H9 (cell line): ENCODE measurements at regions not wholly inside any gene's neighbourhood (a gene's known extent, or its start where the extent isn't known, plus 50 kb on each side); places are given as distances from the start of the nearest gene placed in this dataset.

Experiments
- DNase-seq: peaks from one replicate; pipeline ENCODE4 v3.0.0-alpha.2; 2017
- H2AFZ ChIP-seq: one replicate; pipeline ENCODE4 v1.6.1; 2013; ENCODE audit warnings: mild to moderate bottlenecking, low read length, control low read depth, moderate library complexity
- H2AK5ac ChIP-seq: 2 replicates; pipeline ENCODE4 v1.6.1; 2013; ENCODE audit warnings: low read length, control low read depth, mixed read lengths; ENCODE audit not compliant: insufficient read length
- H2BK120ac ChIP-seq: one replicate; pipeline ENCODE4 v1.6.1; 2013; ENCODE audit warnings: low read depth, mild to moderate bottlenecking, low read length, control low read depth, inconsistent platforms; ENCODE audit not compliant: poor library complexity, severe bottlenecking
- H2BK12ac ChIP-seq: 2 replicates; pipeline ENCODE4 v1.6.1; 2013; ENCODE audit warnings: low read length, control low read depth, mixed read lengths, low read depth; ENCODE audit not compliant: insufficient read length
- H2BK15ac ChIP-seq: 2 replicates; pipeline ENCODE4 v1.6.1; 2013; ENCODE audit warnings: low read depth, low read length, control low read depth
- H2BK20ac ChIP-seq: one replicate; pipeline ENCODE4 v1.6.1; 2013; ENCODE audit warnings: low read depth, mild to moderate bottlenecking, low read length, control low read depth, inconsistent platforms; ENCODE audit not compliant: poor library complexity, severe bottlenecking
- H2BK5ac ChIP-seq: 2 replicates; pipeline ENCODE4 v1.6.1; 2013; ENCODE audit warnings: low read length, control low read depth, mixed read lengths; ENCODE audit not compliant: insufficient read length
- H3K14ac ChIP-seq: 2 replicates; pipeline ENCODE4 v1.6.1; 2013; ENCODE audit warnings: low read length, control low read depth; ENCODE audit not compliant: insufficient read depth
- H3K18ac ChIP-seq: 2 replicates; pipeline ENCODE4 v1.6.1; 2013; ENCODE audit warnings: low read depth, mild to moderate bottlenecking, mixed read lengths, low read length, control low read depth; ENCODE audit not compliant: insufficient read length
- H3K23ac ChIP-seq: 2 replicates; pipeline ENCODE4 v1.6.1; 2013; ENCODE audit warnings: low read length, control low read depth, mixed read lengths, low read depth; ENCODE audit not compliant: insufficient read length
- H3K23me2 ChIP-seq: 2 replicates; pipeline ENCODE4 v1.6.1; 2013; ENCODE audit warnings: low read depth, mild to moderate bottlenecking, mixed read lengths, low read length, control low read depth; ENCODE audit not compliant: insufficient read length, poor library complexity, severe bottlenecking
- H3K27ac ChIP-seq: 2 replicates; pipeline ENCODE4 v1.5.1; 2013; ENCODE audit warnings: low read length, control low read depth, mixed read lengths, low read depth; ENCODE audit not compliant: insufficient read length
- H3K27me3 ChIP-seq: 2 replicates; pipeline ENCODE4 v1.6.1; 2013; ENCODE audit warnings: low read length, control low read depth, inconsistent platforms; ENCODE audit not compliant: insufficient read depth
- H3K4ac ChIP-seq: 2 replicates; pipeline ENCODE4 v1.6.1; 2013; ENCODE audit warnings: low read depth, mild to moderate bottlenecking, control low read depth, inconsistent platforms, low read length, moderate library complexity
- H3K4me1 ChIP-seq: 2 replicates; pipeline ENCODE4 v1.6.1; 2013; ENCODE audit warnings: low read length, control low read depth, inconsistent platforms; ENCODE audit not compliant: insufficient read depth
- H3K4me2 ChIP-seq: 2 replicates; pipeline ENCODE4 v1.6.1; 2013; ENCODE audit warnings: low read length, control low read depth, mixed read lengths; ENCODE audit not compliant: insufficient read length, insufficient read depth
- H3K56ac ChIP-seq: 2 replicates; pipeline ENCODE4 v1.6.1; 2013; ENCODE audit warnings: low read depth, mild to moderate bottlenecking, mixed read lengths, low read length, control low read depth; ENCODE audit not compliant: insufficient read length
- H3K79me1 ChIP-seq: 2 replicates; pipeline ENCODE4 v1.6.1; 2013; ENCODE audit warnings: low read depth, mild to moderate bottlenecking, moderate library complexity, low read length, control low read depth, inconsistent platforms; ENCODE audit not compliant: insufficient read depth, poor library complexity, severe bottlenecking
- H3K79me2 ChIP-seq: 2 replicates; pipeline ENCODE4 v1.6.1; 2013; ENCODE audit warnings: low read length, control low read depth, inconsistent platforms; ENCODE audit not compliant: insufficient read depth
- H3K9ac ChIP-seq: 2 replicates; pipeline ENCODE4 v1.6.1; 2013; ENCODE audit warnings: low read length, control low read depth, mixed read lengths; ENCODE audit not compliant: insufficient read length; ENCODE audit errors: extremely low read depth
- H3K9me3 ChIP-seq: one replicate; pipeline ENCODE4 v1.6.1; 2013; ENCODE audit warnings: low read depth, low read length, inconsistent platforms; ENCODE audit not compliant: control insufficient read depth
- H3T11ph ChIP-seq: one replicate; pipeline ENCODE4 v1.6.1; 2013; ENCODE audit warnings: mild to moderate bottlenecking, low read length, control low read depth, inconsistent platforms
- H4K20me1 ChIP-seq: one replicate; pipeline ENCODE4 v1.6.1; 2013; ENCODE audit not compliant: control insufficient read depth, insufficient read length, insufficient read depth
- H4K5ac ChIP-seq: 2 replicates; pipeline ENCODE4 v1.6.1; 2013; ENCODE audit warnings: low read depth, mild to moderate bottlenecking, mixed read lengths, low read length, control low read depth; ENCODE audit not compliant: insufficient read length
- H4K8ac ChIP-seq: replicated peaks from 2 replicates; pipeline ENCODE4 v1.6.1; 2013; ENCODE audit warnings: low read length, control low read depth, mixed read lengths, low read depth; ENCODE audit not compliant: insufficient read length
- H4K91ac ChIP-seq: 2 replicates; pipeline ENCODE4 v1.6.1; 2013; ENCODE audit warnings: low read depth, mild to moderate bottlenecking, moderate library complexity, mixed read lengths, low read length, control low read depth; ENCODE audit not compliant: insufficient read length
- H3K27ac Mint-ChIP-seq, 3 experiments: 2 replicates in 2 of 3; 3 replicates in 1 of 3; pipeline ENCODE4 v1.8.0; 2020 to 2021; ENCODE audit warnings: mixed read lengths in 3 of 3, mild to moderate bottlenecking in 1 of 3, moderate library complexity in 1 of 3
- H3K27me3 Mint-ChIP-seq: 2 replicates; pipeline ENCODE4 v1.8.0; 2021; ENCODE audit warnings: low read depth, mild to moderate bottlenecking, moderate library complexity, mixed read lengths
- H3K36me3 Mint-ChIP-seq, 3 experiments: 2 replicates in 2 of 3; 3 replicates in 1 of 3; pipeline ENCODE4 v1.8.0; 2020 to 2021; ENCODE audit warnings: low read depth in 3 of 3, mixed read lengths in 3 of 3; ENCODE audit not compliant: insufficient read depth in 1 of 3
- H3K4me1 Mint-ChIP-seq, 2 experiments: 2 replicates each; pipeline ENCODE4 v1.8.0; 2020; ENCODE audit warnings: mixed read lengths in 2 of 2
- H3K4me3 Mint-ChIP-seq, 2 experiments: 2 replicates in 1 of 2; 3 replicates in 1 of 2; pipeline ENCODE4 v1.8.0; 2020 to 2021; ENCODE audit warnings: mild to moderate bottlenecking in 2 of 2, mixed read lengths in 2 of 2, moderate library complexity in 1 of 2
- H3K9me3 Mint-ChIP-seq, 2 experiments: 2 replicates in 1 of 2; 3 replicates in 1 of 2; pipeline ENCODE4 v1.8.0; 2020; ENCODE audit warnings: mild to moderate bottlenecking in 2 of 2, mixed read lengths in 2 of 2, moderate library complexity in 1 of 2
- WGBS: extraction: QIAGEN DNeasy Blood & Tissue Kit; methylation state at CpG from one replicate; pipeline ENCODE4 v1.1.7; 2013; ENCODE audit warnings: missing lambda C conversion rate, low lambda C conversion rate, mixed read lengths; ENCODE audit not compliant: insufficient read length; ENCODE audit errors: extremely low coverage; 5-methylcytosine and 5-hydroxymethylcytosine counted together
- TF ChIP-seq, protein P1 (sequence below): fragments of 200-600 bp; sonication (generic); conservative IDR thresholded peaks from 3 replicates; pipeline ENCODE4 v1.8.0; 2021; ENCODE audit warnings: antibody characterized with exemption, mild to moderate bottlenecking

DNA sequence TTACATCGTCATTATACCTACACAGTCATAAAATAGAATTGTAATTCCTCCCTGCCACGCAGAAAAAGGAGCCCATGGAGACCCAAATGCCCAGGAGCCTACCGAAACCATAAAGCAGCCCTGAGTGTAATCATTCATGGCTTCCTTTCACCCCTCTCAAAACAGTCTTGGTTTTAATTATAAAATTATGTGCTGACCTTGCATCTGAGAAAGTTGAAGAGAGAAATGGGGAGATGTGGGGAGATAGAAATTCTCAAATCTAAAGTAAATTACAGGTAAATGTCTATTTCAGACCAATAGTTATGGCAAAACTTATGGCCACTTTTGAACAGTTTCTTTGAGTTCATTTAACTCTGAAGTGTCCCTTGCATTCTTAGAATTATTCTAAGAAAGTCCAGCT is 1068.8 kb downstream of the BCL11A start:
- Histone ChIP-seq H3K79me1 (no peaks in the 10 kb centered on the region), H3K4me2 (no peak overlapping the region), H2BK5ac (no peak overlapping the region), H3K4me1 (no peaks in the 10 kb centered on the region), H2BK12ac (no peak overlapping the region), H3K79me2 (no peaks in the 10 kb centered on the region), H3K14ac (no peak overlapping the region), H3K23ac (no peak overlapping the region), H3K4ac (no peak overlapping the region), H4K91ac (no peak overlapping the region), H3K27me3 (no peaks in the 10 kb centered on the region), H2AK5ac (no peak overlapping the region), H4K5ac (no peak overlapping the region), H3K9me3 (no peaks in the 10 kb centered on the region), H3K56ac (no peak overlapping the region), H3T11ph (no peak overlapping the region), H3K23me2 (no peaks in the 10 kb centered on the region), H4K8ac (no peak overlapping the region), H2AFZ (no peak overlapping the region), H2BK20ac (no peak overlapping the region), H4K20me1 (no peaks in the 10 kb centered on the region), H3K9ac (no peak overlapping the region), H3K27ac (no peak overlapping the region), H2BK120ac (no peak overlapping the region), H3K18ac (no peak overlapping the region), H2BK15ac (no peak overlapping the region)
- no peak for DNase-seq
- Mint-ChIP-seq H3K27me3 (no peaks in the 10 kb centered on the region), H3K36me3 (no peaks in the 10 kb centered on the region), H3K4me1 (peaks cover 4 to 9% of the 10 kb centered on the region in 2 experiments), H3K9me3 (peaks cover 0 to 4% of the 10 kb centered on the region in 2 experiments; a peak in 1 of 5 replicates), H3K27ac (no peak overlapping the region), H3K4me3 (no peak overlapping the region)
- no CpG with 5 or more reads among the region's 3 CpGs for WGBS
- TF ChIP-seq, protein P1, sequence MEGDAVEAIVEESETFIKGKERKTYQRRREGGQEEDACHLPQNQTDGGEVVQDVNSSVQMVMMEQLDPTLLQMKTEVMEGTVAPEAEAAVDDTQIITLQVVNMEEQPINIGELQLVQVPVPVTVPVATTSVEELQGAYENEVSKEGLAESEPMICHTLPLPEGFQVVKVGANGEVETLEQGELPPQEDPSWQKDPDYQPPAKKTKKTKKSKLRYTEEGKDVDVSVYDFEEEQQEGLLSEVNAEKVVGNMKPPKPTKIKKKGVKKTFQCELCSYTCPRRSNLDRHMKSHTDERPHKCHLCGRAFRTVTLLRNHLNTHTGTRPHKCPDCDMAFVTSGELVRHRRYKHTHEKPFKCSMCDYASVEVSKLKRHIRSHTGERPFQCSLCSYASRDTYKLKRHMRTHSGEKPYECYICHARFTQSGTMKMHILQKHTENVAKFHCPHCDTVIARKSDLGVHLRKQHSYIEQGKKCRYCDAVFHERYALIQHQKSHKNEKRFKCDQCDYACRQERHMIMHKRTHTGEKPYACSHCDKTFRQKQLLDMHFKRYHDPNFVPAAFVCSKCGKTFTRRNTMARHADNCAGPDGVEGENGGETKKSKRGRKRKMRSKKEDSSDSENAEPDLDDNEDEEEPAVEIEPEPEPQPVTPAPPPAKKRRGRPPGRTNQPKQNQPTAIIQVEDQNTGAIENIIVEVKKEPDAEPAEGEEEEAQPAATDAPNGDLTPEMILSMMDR: no peak
